ENCODE measurements at regions not wholly inside any gene's neighbourhood (a gene's known extent, or its start where the extent isn't known, plus 50 kb on each side); places are given as distances from the start of the nearest gene placed in this dataset.
"Not testable (repeated sequence)": the region's sequence is repeated elsewhere in the genome, so short reads cannot be mapped to it uniquely, and the experiment has no call there.

GRCh38 chr4:187692626-187693025 is 302.9 kb upstream of the ZFP42 start:
- H3K4me3 ChIP-seq (ENCODE audit: low read depth, low read length), result no peak overlapping the region
- TF ChIP-seq, protein P1, sequence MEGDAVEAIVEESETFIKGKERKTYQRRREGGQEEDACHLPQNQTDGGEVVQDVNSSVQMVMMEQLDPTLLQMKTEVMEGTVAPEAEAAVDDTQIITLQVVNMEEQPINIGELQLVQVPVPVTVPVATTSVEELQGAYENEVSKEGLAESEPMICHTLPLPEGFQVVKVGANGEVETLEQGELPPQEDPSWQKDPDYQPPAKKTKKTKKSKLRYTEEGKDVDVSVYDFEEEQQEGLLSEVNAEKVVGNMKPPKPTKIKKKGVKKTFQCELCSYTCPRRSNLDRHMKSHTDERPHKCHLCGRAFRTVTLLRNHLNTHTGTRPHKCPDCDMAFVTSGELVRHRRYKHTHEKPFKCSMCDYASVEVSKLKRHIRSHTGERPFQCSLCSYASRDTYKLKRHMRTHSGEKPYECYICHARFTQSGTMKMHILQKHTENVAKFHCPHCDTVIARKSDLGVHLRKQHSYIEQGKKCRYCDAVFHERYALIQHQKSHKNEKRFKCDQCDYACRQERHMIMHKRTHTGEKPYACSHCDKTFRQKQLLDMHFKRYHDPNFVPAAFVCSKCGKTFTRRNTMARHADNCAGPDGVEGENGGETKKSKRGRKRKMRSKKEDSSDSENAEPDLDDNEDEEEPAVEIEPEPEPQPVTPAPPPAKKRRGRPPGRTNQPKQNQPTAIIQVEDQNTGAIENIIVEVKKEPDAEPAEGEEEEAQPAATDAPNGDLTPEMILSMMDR (IDR thresholded peaks at IDR 0.05; ENCODE audit: control insufficient read depth, extremely low read depth, insufficient read depth), result no peak
- DNase-seq (ENCODE audit: low read depth), result no peak

DNA sequence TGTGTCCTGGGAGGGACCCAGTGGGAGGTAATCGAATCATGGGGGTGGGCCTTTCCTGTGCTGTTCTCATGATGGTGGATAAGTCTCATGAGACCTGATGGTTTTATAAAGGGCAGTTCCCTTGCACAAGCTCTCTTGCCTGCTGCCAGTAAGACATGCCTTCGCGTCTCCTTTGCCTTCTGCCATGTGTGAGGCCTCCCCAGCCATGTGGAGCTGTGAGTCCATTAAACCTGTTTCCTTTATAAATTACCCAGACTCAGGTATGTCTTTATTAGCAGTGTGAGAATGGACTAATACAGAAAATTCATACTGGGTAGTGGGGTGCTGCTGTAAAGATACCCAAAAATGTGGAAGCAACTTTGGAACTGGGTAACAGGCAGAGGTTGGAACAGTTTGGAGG is 300.0 kb upstream of the ZFP42 start:
- H3K4me3 ChIP-seq (ENCODE audit: low read depth, low read length); DNase-seq (ENCODE audit: low read depth): not testable (repeated sequence)

- no peak for DNase-seq (ENCODE audit: low read depth)
- TF ChIP-seq, protein P1 (IDR thresholded peaks at IDR 0.05; ENCODE audit: control insufficient read depth, extremely low read depth, insufficient read depth), result no peak
- H3K4me3 ChIP-seq (ENCODE audit: low read depth, low read length), result no peak overlapping the region
These were observed 284.0 kb upstream of the ZFP42 start for GRCh38 chr4:187711586-187711985.

- no peak for DNase-seq (ENCODE audit: low read depth)
- TF ChIP-seq, protein P1 (IDR thresholded peaks at IDR 0.05; ENCODE audit: control insufficient read depth, extremely low read depth, insufficient read depth), result no peak
- H3K4me3 ChIP-seq (ENCODE audit: low read depth, low read length), result no peak overlapping the region
These were observed 280.6 kb upstream of the ZFP42 start for GRCh38 chr4:187714957-187715356.

DNA sequence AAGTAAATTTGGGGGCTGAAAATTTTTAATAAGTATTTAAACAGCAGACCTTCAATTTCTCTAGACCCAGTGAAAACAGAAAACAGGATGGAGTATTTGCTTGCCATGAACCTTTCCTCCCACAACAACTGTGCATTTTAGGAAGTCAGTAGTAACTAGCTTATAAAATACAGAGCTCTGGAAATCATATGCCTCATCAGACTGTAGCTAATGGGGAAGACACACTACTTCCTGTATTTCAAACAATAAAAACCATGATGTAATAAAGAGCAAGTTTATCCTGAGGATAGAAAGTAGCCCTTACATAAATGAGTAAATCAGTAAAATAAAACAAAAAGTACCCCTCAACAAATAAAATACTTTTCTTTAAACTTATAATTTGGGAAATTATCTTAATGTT is 280.1 kb upstream of the ZFP42 start:
- no peak for DNase-seq (ENCODE audit: low read depth)
- no peak overlapping the region for H3K4me3 ChIP-seq (ENCODE audit: low read depth, low read length)
- TF ChIP-seq, protein P1 (IDR thresholded peaks at IDR 0.05; ENCODE audit: control insufficient read depth, extremely low read depth, insufficient read depth), result no peak

DNA sequence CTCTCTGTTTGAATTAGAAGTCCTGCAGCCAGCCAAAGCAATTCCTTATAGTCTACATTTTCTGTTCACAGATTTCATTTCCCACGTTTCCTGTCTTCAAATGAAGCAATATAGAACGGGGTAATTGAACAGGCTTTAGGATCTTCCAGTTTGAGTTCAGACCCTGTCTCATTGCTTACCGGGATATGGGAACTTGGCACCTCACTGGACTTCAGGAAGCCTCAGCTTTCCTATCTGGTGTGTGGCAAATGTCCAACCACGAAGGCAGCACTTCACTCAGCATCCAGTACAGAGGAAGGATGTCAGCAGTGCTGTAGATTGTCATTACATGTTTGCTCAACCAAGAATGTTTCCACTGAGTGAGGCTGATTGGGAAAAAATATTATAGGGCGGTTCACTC is 271.1 kb upstream of the ZFP42 start:
- TF ChIP-seq, protein P1 (IDR thresholded peaks at IDR 0.05; ENCODE audit: control insufficient read depth, extremely low read depth, insufficient read depth), result no peak
- no peak overlapping the region for H3K4me3 ChIP-seq (ENCODE audit: low read depth, low read length)
- DNase-seq (ENCODE audit: low read depth), result no peak

DNA sequence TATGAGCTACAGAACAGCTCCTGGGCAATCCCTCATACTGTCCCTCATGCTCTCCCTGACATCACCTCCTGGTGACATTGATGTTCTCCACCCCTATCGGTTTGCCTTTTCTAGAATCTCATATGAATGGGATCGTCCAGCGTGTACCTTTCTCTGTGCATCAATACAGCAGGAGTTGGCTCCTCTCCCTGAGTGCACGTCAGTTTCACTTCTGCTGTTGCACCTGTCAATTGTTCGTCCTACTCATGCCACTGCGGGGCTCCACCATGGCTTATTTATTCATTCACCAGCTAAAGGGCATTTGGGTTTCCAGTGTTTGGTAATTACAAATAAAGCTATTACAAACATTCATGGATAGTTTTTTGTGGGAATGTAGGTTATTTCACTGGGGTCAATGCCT is 269.1 kb upstream of the ZFP42 start:
- no peak for DNase-seq (ENCODE audit: low read depth)
- no peak overlapping the region for H3K4me3 ChIP-seq (ENCODE audit: low read depth, low read length)
- TF ChIP-seq, protein P1 (IDR thresholded peaks at IDR 0.05; ENCODE audit: control insufficient read depth, extremely low read depth, insufficient read depth), result no peak
